ENCODE measurements at regions not wholly inside any gene's neighbourhood (a gene's known extent, or its start where the extent isn't known, plus 50 kb on each side); places are given as distances from the start of the nearest gene placed in this dataset.

- no peak overlapping the region for H3K4me3 ChIP-seq (replicated peaks; ENCODE audit: low read depth, low read length)
- DNase-seq (ENCODE audit: extremely low read depth, low read depth): no peak
- TF ChIP-seq, protein P1, sequence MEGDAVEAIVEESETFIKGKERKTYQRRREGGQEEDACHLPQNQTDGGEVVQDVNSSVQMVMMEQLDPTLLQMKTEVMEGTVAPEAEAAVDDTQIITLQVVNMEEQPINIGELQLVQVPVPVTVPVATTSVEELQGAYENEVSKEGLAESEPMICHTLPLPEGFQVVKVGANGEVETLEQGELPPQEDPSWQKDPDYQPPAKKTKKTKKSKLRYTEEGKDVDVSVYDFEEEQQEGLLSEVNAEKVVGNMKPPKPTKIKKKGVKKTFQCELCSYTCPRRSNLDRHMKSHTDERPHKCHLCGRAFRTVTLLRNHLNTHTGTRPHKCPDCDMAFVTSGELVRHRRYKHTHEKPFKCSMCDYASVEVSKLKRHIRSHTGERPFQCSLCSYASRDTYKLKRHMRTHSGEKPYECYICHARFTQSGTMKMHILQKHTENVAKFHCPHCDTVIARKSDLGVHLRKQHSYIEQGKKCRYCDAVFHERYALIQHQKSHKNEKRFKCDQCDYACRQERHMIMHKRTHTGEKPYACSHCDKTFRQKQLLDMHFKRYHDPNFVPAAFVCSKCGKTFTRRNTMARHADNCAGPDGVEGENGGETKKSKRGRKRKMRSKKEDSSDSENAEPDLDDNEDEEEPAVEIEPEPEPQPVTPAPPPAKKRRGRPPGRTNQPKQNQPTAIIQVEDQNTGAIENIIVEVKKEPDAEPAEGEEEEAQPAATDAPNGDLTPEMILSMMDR (IDR thresholded peaks at IDR 0.05; ENCODE audit: low read depth, low read length, missing control alignments): no peak
These were observed 196.9 kb upstream of the CWC22 start for GRCh38 chr2:180203972-180204371.

DNA sequence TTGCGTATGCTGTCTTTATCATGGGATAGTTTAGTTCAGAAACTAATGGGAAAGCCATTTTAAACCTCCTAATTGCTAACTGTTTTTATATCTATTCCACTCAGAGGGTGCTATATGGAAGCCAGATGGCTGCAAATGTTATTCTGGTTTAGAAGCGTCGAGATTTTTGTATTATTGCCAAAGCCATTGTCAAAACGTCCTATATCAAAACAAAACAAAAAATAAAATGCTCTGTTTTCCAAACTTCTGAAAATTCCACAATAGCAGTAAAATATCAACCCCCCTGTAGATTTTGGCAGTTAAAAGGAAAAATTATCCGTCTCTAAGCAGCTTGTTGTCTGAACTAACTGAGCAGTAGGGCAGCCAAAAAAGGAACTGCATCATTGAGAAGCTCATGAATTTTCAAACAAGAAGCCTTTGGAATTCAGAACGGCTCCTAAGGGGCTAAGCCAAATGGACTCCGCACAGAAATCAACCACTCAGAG, 195.4 kb upstream of the CWC22 start:
- TF ChIP-seq, protein P1 (IDR thresholded peaks at IDR 0.05; ENCODE audit: low read depth, low read length, missing control alignments): no peak
- no peak overlapping the region for H3K4me3 ChIP-seq (replicated peaks; ENCODE audit: low read depth, low read length)
- no peak for DNase-seq (ENCODE audit: extremely low read depth, low read depth)

DNA sequence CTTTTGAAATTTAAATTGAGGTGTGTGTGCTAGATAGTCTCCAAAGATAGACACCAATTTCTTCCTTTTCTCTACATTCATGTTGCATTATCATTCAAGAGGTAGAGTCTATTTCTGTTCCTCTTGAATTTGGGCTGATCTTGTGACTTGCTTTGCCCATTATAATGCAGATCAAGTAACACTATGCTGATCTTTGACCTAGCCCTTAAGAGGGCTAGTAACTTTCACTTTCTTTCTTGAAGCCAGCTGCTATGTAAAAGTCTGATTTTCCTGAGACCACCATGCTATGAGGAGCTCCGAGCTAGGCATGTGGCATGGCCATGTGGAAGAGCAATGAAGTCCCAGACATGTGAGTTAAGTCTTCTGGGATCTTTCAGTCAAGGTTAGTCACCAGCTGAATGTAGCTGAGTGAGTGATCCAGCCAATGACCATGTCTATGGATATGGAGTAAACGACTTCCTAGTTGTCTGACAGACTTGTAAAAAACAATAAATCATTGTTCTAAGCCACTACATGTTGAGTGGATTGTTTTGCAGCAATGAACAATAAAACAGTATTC, 189.4 kb upstream of the CWC22 start:
- H3K4me3 ChIP-seq (replicated peaks; ENCODE audit: low read depth, low read length): no peak overlapping the region
- TF ChIP-seq, protein P1 (IDR thresholded peaks at IDR 0.05; ENCODE audit: low read depth, low read length, missing control alignments): no peak
- DNase-seq (ENCODE audit: extremely low read depth, low read depth): no peak

DNA sequence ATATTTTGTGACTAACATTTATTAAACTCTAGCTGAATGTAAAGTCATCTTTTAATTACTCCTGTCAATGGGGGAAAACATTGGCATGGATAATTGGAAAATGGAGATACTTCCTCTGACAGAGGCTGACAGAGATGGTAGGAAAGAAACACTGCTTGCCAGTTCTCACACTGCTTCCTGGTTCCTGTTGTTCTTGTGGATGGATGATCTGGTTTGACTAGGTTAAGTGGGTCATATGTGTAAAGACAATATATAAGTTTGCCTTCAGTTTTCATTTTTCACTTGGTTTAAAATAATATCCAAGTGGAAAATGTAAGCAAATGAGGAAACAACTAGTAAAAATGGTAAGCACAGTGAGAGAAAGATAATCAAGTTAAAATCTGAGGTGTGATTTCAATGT, 188.8 kb upstream of the CWC22 start:
- DNase-seq (ENCODE audit: extremely low read depth, low read depth): no peak
- H3K4me3 ChIP-seq (replicated peaks; ENCODE audit: low read depth, low read length): no peak overlapping the region
- TF ChIP-seq, protein P1 (IDR thresholded peaks at IDR 0.05; ENCODE audit: low read depth, low read length, missing control alignments): no peak

DNA sequence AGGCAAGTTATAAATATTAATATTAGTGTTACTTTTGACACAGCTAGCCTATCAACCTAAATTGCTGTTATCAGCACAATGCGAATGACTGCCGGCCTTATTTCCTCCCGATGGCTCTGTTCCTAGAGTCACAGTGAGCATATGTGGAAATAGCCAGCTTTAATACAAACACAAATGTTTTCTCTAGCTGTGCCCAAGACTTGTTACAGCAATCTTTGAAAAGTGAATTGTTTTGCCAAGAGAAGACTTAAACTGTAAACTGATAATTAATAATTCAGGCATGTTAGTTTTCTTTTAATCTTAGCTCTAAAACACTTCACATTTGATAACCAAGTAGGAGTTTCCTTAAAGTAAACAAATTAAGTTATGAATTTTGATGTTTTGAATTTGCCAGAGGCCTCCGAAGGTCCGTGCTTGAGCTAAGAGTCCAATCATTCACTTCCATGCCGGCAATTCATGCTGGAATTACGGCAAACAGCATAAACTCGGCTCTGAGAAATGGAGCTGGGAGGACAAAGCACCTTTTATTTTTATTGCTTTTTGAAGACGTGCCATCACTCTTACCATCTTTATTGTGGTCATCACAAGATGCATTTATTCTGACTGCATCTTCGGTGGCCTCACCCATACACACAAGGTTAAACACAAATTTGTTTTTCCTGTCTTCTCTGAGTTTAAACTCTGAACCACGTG, 184.5 kb upstream of the CWC22 start:
- TF ChIP-seq, protein P1 (IDR thresholded peaks at IDR 0.05; ENCODE audit: low read depth, low read length, missing control alignments): no peak
- no peak overlapping the region for H3K4me3 ChIP-seq (replicated peaks; ENCODE audit: low read depth, low read length)
- no peak for DNase-seq (ENCODE audit: extremely low read depth, low read depth)

DNA sequence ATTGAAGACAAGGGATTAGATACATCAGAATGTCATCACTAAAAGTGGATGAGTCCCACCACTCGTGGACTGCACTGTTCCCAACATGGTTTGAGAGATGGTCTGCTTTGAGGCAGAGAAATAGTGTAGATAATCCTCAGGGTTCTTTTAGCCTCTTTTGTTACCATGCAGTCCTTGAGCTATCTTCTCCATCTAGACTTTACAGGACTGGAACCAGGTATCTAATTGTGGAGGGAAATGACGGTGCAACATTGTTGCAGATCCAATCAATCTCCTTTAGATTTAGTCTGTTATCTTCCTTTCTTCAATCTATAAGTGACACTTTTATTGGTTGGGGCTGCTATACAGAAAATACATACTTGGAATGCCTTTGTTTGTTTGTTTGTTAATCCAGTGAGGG, 183.8 kb upstream of the CWC22 start:
- no peak overlapping the region for H3K4me3 ChIP-seq (replicated peaks; ENCODE audit: low read depth, low read length)
- DNase-seq (ENCODE audit: extremely low read depth, low read depth): no peak
- TF ChIP-seq, protein P1 (IDR thresholded peaks at IDR 0.05; ENCODE audit: low read depth, low read length, missing control alignments): no peak

All from HFF-Myc (cell line).